Testis (tissue), 2 donors: ENCODE measurements at regions not wholly inside any gene's neighbourhood (a gene's known extent, or its start where the extent isn't known, plus 50 kb on each side); places are given as distances from the start of the nearest gene placed in this dataset.

Experiments used
- POLR2A ChIP-seq: fragments of 450-650 bp; IDR thresholded peaks from one replicate; pipeline ENCODE4 v1.6.1; 2017; ENCODE audit warnings: antibody characterized with exemption, mild to moderate bottlenecking, moderate library complexity
- TF ChIP-seq, protein P1 (sequence below), 3 experiments: fragments of 450-650 bp in 2 of 3; fragments of 200-600 bp in 1 of 3; sonication (generic) in 1 of 3; IDR thresholded peaks; one replicate each; pipeline ENCODE4 v1.5.1; 2016 to 2019; ENCODE audit warnings: antibody characterized with exemption in 3 of 3, mild to moderate bottlenecking in 2 of 3, moderate library complexity in 1 of 3

DNA sequence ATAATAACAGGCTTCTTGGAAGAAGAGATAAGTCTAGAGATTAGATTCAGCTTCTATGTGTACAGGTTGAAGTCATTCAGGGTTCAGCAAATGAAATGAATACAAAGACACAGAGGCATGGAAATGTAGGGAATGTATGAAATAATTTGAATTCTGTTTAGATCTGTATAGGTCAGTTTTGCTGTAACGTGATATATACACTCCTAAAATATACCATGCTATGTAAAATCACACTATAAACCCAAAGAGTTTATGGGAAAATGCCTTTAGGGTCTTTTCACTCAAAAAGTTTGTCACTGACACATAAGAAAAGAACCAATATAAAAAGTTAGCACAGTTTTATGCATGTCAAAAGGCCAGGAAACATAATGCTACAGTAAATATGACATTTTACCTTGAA, 854.0 kb downstream of the LRFN5 start:
- TF ChIP-seq, protein P1, sequence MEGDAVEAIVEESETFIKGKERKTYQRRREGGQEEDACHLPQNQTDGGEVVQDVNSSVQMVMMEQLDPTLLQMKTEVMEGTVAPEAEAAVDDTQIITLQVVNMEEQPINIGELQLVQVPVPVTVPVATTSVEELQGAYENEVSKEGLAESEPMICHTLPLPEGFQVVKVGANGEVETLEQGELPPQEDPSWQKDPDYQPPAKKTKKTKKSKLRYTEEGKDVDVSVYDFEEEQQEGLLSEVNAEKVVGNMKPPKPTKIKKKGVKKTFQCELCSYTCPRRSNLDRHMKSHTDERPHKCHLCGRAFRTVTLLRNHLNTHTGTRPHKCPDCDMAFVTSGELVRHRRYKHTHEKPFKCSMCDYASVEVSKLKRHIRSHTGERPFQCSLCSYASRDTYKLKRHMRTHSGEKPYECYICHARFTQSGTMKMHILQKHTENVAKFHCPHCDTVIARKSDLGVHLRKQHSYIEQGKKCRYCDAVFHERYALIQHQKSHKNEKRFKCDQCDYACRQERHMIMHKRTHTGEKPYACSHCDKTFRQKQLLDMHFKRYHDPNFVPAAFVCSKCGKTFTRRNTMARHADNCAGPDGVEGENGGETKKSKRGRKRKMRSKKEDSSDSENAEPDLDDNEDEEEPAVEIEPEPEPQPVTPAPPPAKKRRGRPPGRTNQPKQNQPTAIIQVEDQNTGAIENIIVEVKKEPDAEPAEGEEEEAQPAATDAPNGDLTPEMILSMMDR (IDR thresholded peaks at IDR 0.05): no peak
- TF ChIP-seq POLR2A: no peak
